K562 (cell line): ENCODE measurements at regions not wholly inside any gene's neighbourhood (a gene's known extent, or its start where the extent isn't known, plus 50 kb on each side); places are given as distances from the start of the nearest gene placed in this dataset.

Experiments used
- ATAC-seq: fragments of 200-7000 bp; cut with Tn5 transposase; 3 replicates; pipeline ENCODE4 v1.9.1; 2020; ENCODE audit warnings: moderate library complexity
- BruUV-seq: library from RNA; stranded (reverse); fragments of 400-500 nt; replicated peaks from 2 replicates; lab custom pipeline; 2021; lab: Mats Ljungman, UMichigan
- CTCF ChIA-PET: fragments of 300-600 bp; formaldehyde crosslinking; extraction: SDS; loops from one replicate; lab custom pipeline; 2021; ENCODE audit warnings: low intra/inter-chr PET ratio; lab: Yijun Ruan, JAX
- POLR2A ChIA-PET: fragments of 300-600, 350-650 bp; sonication (Branson Sonifier 250); formaldehyde crosslinking; extraction: SDS; loops from one replicate; lab custom pipeline; 2021; ENCODE audit warnings: antibody characterized with exemption, inconsistent platforms; lab: Yijun Ruan, JAX
- DNase-seq, 4 experiments: peaks; one replicate each; pipeline versions ENCODE4 v3.0.0 to v3.0.0-alpha.2; 2011 to 2018; ENCODE audit warnings: low spot score in 3 of 4, mixed read lengths in 3 of 4; ENCODE audit errors: extremely low read depth in 1 of 4
- FAIRE-seq: peaks from 2 replicates; lab custom pipeline; 2011; peaks lifted over from hg19 to GRCh38; lab: Jason Lieb, UNC
- H2AFZ ChIP-seq: 2 replicates; pipeline ENCODE4 v1.6.0; 2011; ENCODE audit warnings: low read depth, low read length, control low read depth, inconsistent platforms
- H3K27ac ChIP-seq: fragments of 200-600 bp; 3 replicates; pipeline ENCODE4 v1.8.0; 2011; ENCODE audit warnings: low read depth, mild to moderate bottlenecking, control low read depth, inconsistent platforms, low read length, moderate library complexity, mixed read lengths; ENCODE audit errors: extremely low read depth
- H3K27me3 ChIP-seq, 2 experiments: fragments of 300-600 bp in 1 of 2; 2 replicates in 1 of 2; 3 replicates in 1 of 2; pipeline versions ENCODE4 v1.6.0 to v1.8.0; 2011; ENCODE audit warnings: inconsistent platforms in 2 of 2, low read length in 2 of 2, mild to moderate bottlenecking in 1 of 2, mixed read lengths in 1 of 2, moderate library complexity in 1 of 2; ENCODE audit not compliant: control insufficient read depth in 2 of 2, insufficient read depth in 2 of 2
- H3K36me3 ChIP-seq: fragments of 300-600 bp; 3 replicates; pipeline ENCODE4 v1.8.0; 2011; ENCODE audit warnings: mild to moderate bottlenecking, low read length, inconsistent platforms; ENCODE audit not compliant: control insufficient read depth, insufficient read depth
- H3K4me1 ChIP-seq, 2 experiments: fragments of 200-600 bp in 1 of 2; replicated peaks in 1 of 2; 2 replicates in 1 of 2; 3 replicates in 1 of 2; pipeline versions ENCODE4 v1.5.1 to v1.8.0; 2011; ENCODE audit warnings: inconsistent platforms in 2 of 2, low read length in 2 of 2, mild to moderate bottlenecking in 1 of 2, mixed read lengths in 1 of 2, moderate library complexity in 1 of 2; ENCODE audit not compliant: control insufficient read depth in 2 of 2, insufficient read depth in 2 of 2
- H3K4me2 ChIP-seq: 2 replicates; pipeline ENCODE4 v1.6.1; 2011; ENCODE audit warnings: low read length, control low read depth, inconsistent platforms, mixed read lengths; ENCODE audit not compliant: insufficient read depth
- H3K4me3 ChIP-seq: fragments of 200-600 bp; sonication (generic), shearing (Covaris generic); 2 replicates; pipeline ENCODE4 v1.5.1; 2016; ENCODE audit warnings: control low read depth, inconsistent platforms
- H3K79me2 ChIP-seq: fragments of 200-600 bp; 3 replicates; pipeline ENCODE4 v1.8.0; 2011; ENCODE audit warnings: low read length, inconsistent platforms; ENCODE audit not compliant: control insufficient read depth, insufficient read depth
- H3K9ac ChIP-seq, 2 experiments: 2 replicates each; pipeline versions ENCODE4 v1.6.0 to v1.6.1; 2011; ENCODE audit warnings: low read depth in 2 of 2, low read length in 2 of 2, control low read depth in 1 of 2, inconsistent platforms in 1 of 2, mild to moderate bottlenecking in 1 of 2, mixed read lengths in 1 of 2; ENCODE audit not compliant: insufficient read depth in 1 of 2
- H3K9me1 ChIP-seq: one replicate; pipeline ENCODE4 v1.6.0; 2011; ENCODE audit warnings: inconsistent platforms, mild to moderate bottlenecking, low read length, moderate library complexity; ENCODE audit not compliant: control insufficient read depth, insufficient read depth
- H3K9me3 ChIP-seq: replicated peaks from 2 replicates; pipeline ENCODE4 v1.5.1; 2011; ENCODE audit warnings: low read depth, low read length, inconsistent platforms; ENCODE audit not compliant: control insufficient read depth, insufficient read depth
- H4K20me1 ChIP-seq: replicated peaks from 2 replicates; pipeline ENCODE4 v1.6.1; 2011; ENCODE audit warnings: low read length, inconsistent platforms, mixed read lengths; ENCODE audit not compliant: control insufficient read depth, insufficient read depth
- CAMTA2 ChIP-seq: fragments of 250-450 bp; sonication (Bioruptor Pico); conservative IDR thresholded peaks from 2 replicates; pipeline ENCODE4 v1.5.1; 2022
- DMBX1 ChIP-seq: fragments of 250-450 bp; sonication (Bioruptor Pico); IDR thresholded peaks from 2 replicates; pipeline ENCODE4 v1.8.0; 2022; ENCODE audit warnings: inconsistent platforms, mild to moderate bottlenecking, moderate library complexity, borderline replicate concordance
- ERF ChIP-seq: fragments of 450-650 bp; formaldehyde crosslinking; IDR thresholded peaks from 2 replicates; pipeline ENCODE4 v1.4.0; 2020; ENCODE audit warnings: mild to moderate bottlenecking, mixed read lengths
- GABPB2 ChIP-seq: fragments of 250-450 bp; sonication (Bioruptor Pico); conservative IDR thresholded peaks from 2 replicates; pipeline ENCODE4 v1.5.1; 2021; ENCODE audit warnings: mild to moderate bottlenecking
- L3MBTL2 ChIP-seq: fragments of 450-650 bp; IDR thresholded peaks from 2 replicates; pipeline ENCODE4 v1.6.1; 2016; ENCODE audit warnings: mild to moderate bottlenecking, moderate library complexity
- NUFIP1 ChIP-seq: fragments of 450-650 bp; IDR thresholded peaks from 2 replicates; pipeline ENCODE4 v1.6.1; 2018; ENCODE audit not compliant: partially characterized antibody
- PATZ1 ChIP-seq: fragments of 250-450 bp; sonication (Bioruptor Pico); IDR thresholded peaks from 2 replicates; pipeline ENCODE4 v1.5.0; 2020; ENCODE audit warnings: mild to moderate bottlenecking, borderline replicate concordance
- PBX2 ChIP-seq, 2 experiments: IDR thresholded peaks in 1 of 2; conservative IDR thresholded peaks in 1 of 2; 2 replicates each; pipeline ENCODE4 v1.6.1; 2016; ENCODE audit warnings: low read depth in 2 of 2, mild to moderate bottlenecking in 1 of 2, missing compliant biosample characterization in 1 of 2, missing genetic modification characterization in 1 of 2, moderate library complexity in 1 of 2
- ZNF277 ChIP-seq: fragments of 250-450 bp; sonication (Bioruptor Pico); IDR thresholded peaks from 2 replicates; pipeline ENCODE4 v1.8.0; 2022; ENCODE audit warnings: inconsistent platforms, mild to moderate bottlenecking, moderate library complexity, borderline replicate concordance
- WGBS: fragments of 100-300 bp; shearing (Covaris generic); methylation state at CpG from one replicate; pipeline ENCODE4 v1.1.6; 2016; ENCODE audit warnings: low coverage, mixed read lengths; ENCODE audit not compliant: insufficient coverage; ENCODE audit errors: missing lambda C conversion rate; 5-methylcytosine and 5-hydroxymethylcytosine counted together
- in situ Hi-C: fragments of 300-500 bp; cut with MboI; formaldehyde crosslinking; loops from 4 replicates; pipeline ENCODE4 v1.15.0; 2018; ENCODE audit warnings: inconsistent platforms, mixed read lengths
- intact Hi-C: fragments of 100-400 bp; cut with micrococcal nuclease; formaldehyde crosslinking; loops from 2 replicates; pipeline ENCODE4 v1.14.2; 2022

GRCh38 chr4:60089546-60090273, 1110.4 kb upstream of the ADGRL3 start:
- Histone ChIP-seq H3K9me3 (no peaks in the 10 kb centered on the region), H4K20me1 (no peaks in the 10 kb centered on the region), H3K4me2 (no peak overlapping the region), H3K9me1 (no peaks in the 10 kb centered on the region), H3K4me3 (no peak overlapping the region), H3K36me3 (no peaks in the 10 kb centered on the region), H2AFZ (no peak overlapping the region), H3K4me1 (no peaks in the 10 kb centered on the region), H3K79me2 (no peaks in the 10 kb centered on the region), H3K9ac (no peak overlapping the region), H3K27ac (no peak overlapping the region), H3K27me3 (no peaks in the 10 kb centered on the region)
- WGBS, result 2% methylated on average over 3 of the region's 3 CpGs
- FAIRE-seq (no peak), ATAC-seq (no peak), DNase-seq (no peak)
- intact Hi-C loops (no loop called here), in situ Hi-C loops (no loop called here)
- POLR2A ChIA-PET, result no interaction called here
- TF ChIP-seq GABPB2 (CRISPR knock-in tag), result no peak
- TF ChIP-seq NUFIP1, result no peak
- no peak for TF ChIP-seq PBX2 (CRISPR knock-in tag; IDR thresholded peaks at IDR 0.05; ENCODE audit: low read depth)
- no peak for TF ChIP-seq PBX2 (tag; conservative IDR thresholded peaks at IDR 0.05; ENCODE audit: low read depth)
- no peak for TF ChIP-seq ERF (CRISPR knock-in tag)
- no peak for TF ChIP-seq CAMTA2 (CRISPR knock-in tag)
- TF ChIP-seq ZNF277, result no peak
- no peak for TF ChIP-seq L3MBTL2
- no peak for TF ChIP-seq DMBX1 (CRISPR knock-in tag)
- no peak for TF ChIP-seq PATZ1
- CTCF ChIA-PET, result no interaction called here
- no TSS peak for BruUV-seq
